IMR-90 (cell line): ENCODE measurements at regions not wholly inside any gene's neighbourhood (a gene's known extent, or its start where the extent isn't known, plus 50 kb on each side); places are given as distances from the start of the nearest gene placed in this dataset.

ENCODE experiments used
- ATAC-seq: fragments of 200-7000 bp; cut with Tn5 transposase; 2 replicates; pipeline ENCODE4 v1.9.1; 2020; ENCODE audit warnings: low read depth, mild to moderate bottlenecking, moderate library complexity
- BruUV-seq: library from RNA; stranded (reverse); fragments of 400-500 nt; replicated peaks from 2 replicates; lab custom pipeline; 2021; lab: Mats Ljungman, UMichigan
- CTCF ChIA-PET: fragments of 300-600 bp; formaldehyde crosslinking; extraction: SDS; loops from one replicate; lab custom pipeline; 2021; ENCODE audit warnings: antibody characterized with exemption; lab: Yijun Ruan, JAX
- POLR2A ChIA-PET: fragments of 300-600 bp; sonication (Branson Sonifier 250); formaldehyde crosslinking; loops from one replicate; lab custom pipeline; 2022; ENCODE audit warnings: antibody characterized with exemption; ENCODE audit not compliant: unreplicated experiment; lab: Charles Lee
- DNase-seq: peaks from one replicate; pipeline ENCODE4 v3.0.0; 2013
- H2AFZ ChIP-seq: replicated peaks from 2 replicates; pipeline ENCODE3; 2013; ENCODE audit warnings: low read length, mild to moderate bottlenecking; ENCODE audit not compliant: poor library complexity
- H2AK5ac ChIP-seq: 2 replicates; pipeline ENCODE4 v1.6.1; 2013; ENCODE audit warnings: low read depth, low read length, inconsistent platforms
- H2AK9ac ChIP-seq: replicated peaks from 2 replicates; pipeline ENCODE3; 2013; ENCODE audit warnings: mild to moderate bottlenecking, low read depth, low read length, moderate library complexity; ENCODE audit not compliant: poor library complexity
- H2BK120ac ChIP-seq: 2 replicates; pipeline ENCODE4 v1.6.1; 2013; ENCODE audit warnings: low read depth, low read length, inconsistent platforms
- H2BK15ac ChIP-seq: 3 replicates; pipeline ENCODE4 v1.6.1; 2013; ENCODE audit warnings: low read depth, low read length, inconsistent platforms
- H2BK20ac ChIP-seq: 2 replicates; pipeline ENCODE4 v1.6.1; 2013; ENCODE audit warnings: low read depth, mild to moderate bottlenecking, inconsistent platforms, low read length, moderate library complexity
- H2BK5ac ChIP-seq: 2 replicates; pipeline ENCODE4 v1.6.1; 2013; ENCODE audit warnings: mild to moderate bottlenecking, low read depth, low read length, inconsistent platforms; ENCODE audit not compliant: poor library complexity, severe bottlenecking
- H3K14ac ChIP-seq: replicated peaks from 2 replicates; pipeline ENCODE4 v1.6.1; 2013; ENCODE audit warnings: low read depth, low read length, inconsistent platforms
- H3K18ac ChIP-seq: 2 replicates; pipeline ENCODE4 v1.6.1; 2013; ENCODE audit warnings: low read depth, low read length, control low read depth
- H3K23ac ChIP-seq: 2 replicates; pipeline ENCODE4 v1.6.1; 2013; ENCODE audit warnings: low read depth, low read length, inconsistent platforms
- H3K27ac ChIP-seq: 2 replicates; pipeline ENCODE4 v1.5.1; 2013; ENCODE audit warnings: mild to moderate bottlenecking, control low read depth, low read length; ENCODE audit not compliant: insufficient read depth
- H3K27me3 ChIP-seq: 2 replicates; pipeline ENCODE4 v1.6.1; 2013; ENCODE audit warnings: low read length; ENCODE audit not compliant: control insufficient read depth, insufficient read depth
- H3K36me3 ChIP-seq: 2 replicates; pipeline ENCODE4 v1.6.1; 2013; ENCODE audit warnings: low read length, mixed read lengths; ENCODE audit not compliant: control insufficient read depth, insufficient read depth
- H3K4ac ChIP-seq: 2 replicates; pipeline ENCODE4 v1.6.1; 2013; ENCODE audit warnings: low read depth, low read length, inconsistent platforms
- H3K4me1 ChIP-seq: 2 replicates; pipeline ENCODE4 v1.6.1; 2013; ENCODE audit warnings: low read length, mixed read lengths; ENCODE audit not compliant: control insufficient read depth, insufficient read depth
- H3K4me2 ChIP-seq: 2 replicates; pipeline ENCODE4 v1.6.1; 2013; ENCODE audit warnings: low read depth, mild to moderate bottlenecking, control low read depth, low read length, moderate library complexity
- H3K4me3 ChIP-seq: 2 replicates; pipeline ENCODE4 v1.5.1; 2013; ENCODE audit warnings: low read depth, mild to moderate bottlenecking, control low read depth, low read length, moderate library complexity; ENCODE audit not compliant: insufficient read depth
- H3K56ac ChIP-seq: 2 replicates; pipeline ENCODE4 v1.6.1; 2013; ENCODE audit warnings: low read length, inconsistent platforms; ENCODE audit not compliant: insufficient read depth; ENCODE audit errors: extremely low read depth
- H3K79me1 ChIP-seq, 2 experiments: 2 replicates each; pipeline ENCODE4 v1.6.1; 2013; ENCODE audit warnings: low read length in 2 of 2, inconsistent platforms in 1 of 2, low read depth in 1 of 2
- H3K9ac ChIP-seq: 2 replicates; pipeline ENCODE4 v1.6.1; 2013; ENCODE audit warnings: low read depth, low read length, control low read depth
- H3K9me1 ChIP-seq: 2 replicates; pipeline ENCODE4 v1.6.1; 2013; ENCODE audit warnings: low read length, inconsistent platforms; ENCODE audit not compliant: insufficient read depth
- H3K9me3 ChIP-seq: 2 replicates; pipeline ENCODE4 v1.6.1; 2013; ENCODE audit warnings: low read length; ENCODE audit not compliant: control insufficient read depth, insufficient read depth
- H4K20me1 ChIP-seq: 2 replicates; pipeline ENCODE4 v1.6.1; 2013; ENCODE audit warnings: low read length, inconsistent platforms; ENCODE audit not compliant: insufficient read depth
- H4K5ac ChIP-seq: 2 replicates; pipeline ENCODE4 v1.6.1; 2013; ENCODE audit warnings: mild to moderate bottlenecking, low read depth, low read length, control low read depth
- H4K8ac ChIP-seq, 2 experiments: 2 replicates each; pipeline ENCODE4 v1.6.1; 2013; ENCODE audit warnings: low read depth in 2 of 2, low read length in 2 of 2, control low read depth in 1 of 2, inconsistent platforms in 1 of 2
- H4K91ac ChIP-seq: 2 replicates; pipeline ENCODE4 v1.6.1; 2013; ENCODE audit warnings: low read depth, low read length, inconsistent platforms; ENCODE audit not compliant: insufficient read depth
- FOS ChIP-seq: fragments of 150-350 bp; IDR thresholded peaks from 2 replicates; pipeline ENCODE4 v1.6.1; 2016; ENCODE audit warnings: low read depth, low read length
- MXI1 ChIP-seq: IDR thresholded peaks from 2 replicates; pipeline ENCODE4 v1.6.1; 2012; ENCODE audit warnings: low read depth, mild to moderate bottlenecking, low read length, moderate library complexity, borderline replicate concordance
- POLR2A ChIP-seq: IDR thresholded peaks from 2 replicates; pipeline ENCODE4 v1.6.1; 2012; ENCODE audit warnings: mild to moderate bottlenecking, low read depth, low read length
- RAD21 ChIP-seq: IDR thresholded peaks from 2 replicates; pipeline ENCODE4 v1.6.1; 2012; ENCODE audit warnings: low read length, improper control_type of control experiment
- RFX5 ChIP-seq: IDR thresholded peaks from 2 replicates; pipeline ENCODE4 v1.8.0; 2012; ENCODE audit warnings: low read depth, mild to moderate bottlenecking, low read length, moderate library complexity
- WGBS, 2 experiments: methylation state at CpG; one replicate each; pipeline versions ENCODE4 v1.1.5 to v1.1.7; 2013; ENCODE audit warnings: missing lambda C conversion rate in 2 of 2; ENCODE audit not compliant: insufficient read length in 1 of 2; ENCODE audit errors: extremely low coverage in 2 of 2; 5-methylcytosine and 5-hydroxymethylcytosine counted together
- dilution Hi-C: fragments of 300-500 bp; cut with HindIII; formaldehyde crosslinking; loops from one replicate; pipeline ENCODE4 v1.14.3; 2018; ENCODE audit warnings: low sequenced_read_pairs; ENCODE audit not compliant: unreplicated experiment
- in situ Hi-C: fragments of 300-500 bp; cut with MboI; formaldehyde crosslinking; loops from 3 replicates; pipeline ENCODE4 v1.14.3; 2019; ENCODE audit warnings: low sequenced_read_pairs, inconsistent platforms, mixed read lengths
- intact Hi-C: fragments of 100-400 bp; cut with micrococcal nuclease; formaldehyde crosslinking; loops from 2 replicates; pipeline ENCODE4 v1.10.0; 2022
- TF ChIP-seq, protein P1 (sequence below): fragments of 150-350 bp; IDR thresholded peaks from 2 replicates; pipeline ENCODE4 v1.6.1; 2017; ENCODE audit warnings: mild to moderate bottlenecking, antibody characterized with exemption, low read length, low read depth

DNA sequence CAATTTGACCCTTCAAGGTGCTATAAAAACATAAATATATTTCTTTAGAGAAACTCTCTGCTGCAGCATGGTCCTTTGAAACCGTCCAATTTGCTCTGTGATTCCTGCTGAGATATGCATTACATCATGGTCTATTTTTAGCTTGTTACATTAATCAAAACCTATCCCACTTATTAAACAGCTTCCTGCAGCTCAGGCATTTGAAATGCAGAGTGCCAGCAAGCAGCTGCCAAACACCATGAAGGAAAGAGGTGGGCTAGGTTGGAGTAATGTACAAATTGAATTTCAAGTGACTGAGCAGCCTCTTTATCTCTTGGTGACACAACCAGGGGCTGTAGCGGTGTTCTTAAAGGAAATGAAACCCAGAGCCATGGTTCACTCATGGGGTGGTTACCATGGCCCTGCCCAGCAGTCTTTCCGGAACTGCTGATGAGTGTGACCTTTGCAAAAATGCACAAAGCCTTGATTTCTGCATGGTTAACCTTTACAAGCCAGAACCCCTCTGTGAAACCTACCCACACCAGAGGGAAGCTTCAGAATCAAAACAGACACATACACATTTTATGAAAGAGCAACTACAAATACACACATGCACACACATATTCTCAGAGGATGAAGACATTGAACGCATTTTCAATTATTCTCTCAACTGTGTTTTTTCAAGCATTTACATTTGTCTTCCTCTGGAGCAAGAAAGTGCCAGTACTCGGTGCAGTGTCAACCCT lies 155.8 kb upstream of the ZNF608 start:
- intact Hi-C loops (no loop called here), in situ Hi-C loops (no loop called here)
- no peak overlapping the region for H3K4me3 ChIP-seq

More for the DNA sequence above, 155.8 kb upstream of the ZNF608 start:
- Histone ChIP-seq H2BK20ac (no peak overlapping the region), H3K4me2 (no peak overlapping the region), H3K27ac (no peak overlapping the region), H3K36me3 (no peaks in the 10 kb centered on the region), H4K91ac (no peak overlapping the region), H4K5ac (no peak overlapping the region), H3K9me1 (peaks cover 2% of the 10 kb centered on the region; the same call in 1 of the 2 replicates), H2AK9ac (no peak overlapping the region), H3K14ac (no peak overlapping the region), H2AFZ (peak overlapping the region; percentile 4), H3K9me3 (no peaks in the 10 kb centered on the region), H3K56ac (no peak overlapping the region), H4K20me1 (no peaks in the 10 kb centered on the region), H3K23ac (no peak overlapping the region), H4K8ac (no peak overlapping the region), H2AK5ac (no peak overlapping the region), H2BK120ac (no peak overlapping the region), H3K18ac (no peak overlapping the region), H2BK15ac (no peak overlapping the region), H3K27me3 (no peaks in the 10 kb centered on the region), H3K4ac (no peak overlapping the region), H3K4me1 (peaks cover 11% of the 10 kb centered on the region), H2BK5ac (no peak overlapping the region), H3K79me1 (no peaks in the 10 kb centered on the region), H3K9ac (no peak overlapping the region)
- DNase-seq: peak; percentile 45
- BruUV-seq: no TSS peak
- ChIA-PET POLR2A (no interaction called here), CTCF (interaction anchor here (0.6 kb wide), 1 partner anchor 31 kb away, joined by 3 read pairs; no protein-coding TSS in a partner anchor)
- no peak for ATAC-seq
- dilution Hi-C loops: no loop called here
- 33% methylated on average over 1 of the region's 5 CpGs; no CpG with 5 or more reads in 1 of the 2 experiments for WGBS, 2 experiments
- no peak for TF ChIP-seq MXI1
- no peak for TF ChIP-seq FOS
- TF ChIP-seq, protein P1, sequence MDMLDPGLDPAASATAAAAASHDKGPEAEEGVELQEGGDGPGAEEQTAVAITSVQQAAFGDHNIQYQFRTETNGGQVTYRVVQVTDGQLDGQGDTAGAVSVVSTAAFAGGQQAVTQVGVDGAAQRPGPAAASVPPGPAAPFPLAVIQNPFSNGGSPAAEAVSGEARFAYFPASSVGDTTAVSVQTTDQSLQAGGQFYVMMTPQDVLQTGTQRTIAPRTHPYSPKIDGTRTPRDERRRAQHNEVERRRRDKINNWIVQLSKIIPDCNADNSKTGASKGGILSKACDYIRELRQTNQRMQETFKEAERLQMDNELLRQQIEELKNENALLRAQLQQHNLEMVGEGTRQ: no peak
- TF ChIP-seq POLR2A: no peak
- no peak for TF ChIP-seq RFX5
- TF ChIP-seq RAD21: no peak
